NOMO-1 treated with DMSO at 0.1 percent for 48 hours (cell line): ENCODE measurements at regions not wholly inside any gene's neighbourhood (a gene's known extent, or its start where the extent isn't known, plus 50 kb on each side); places are given as distances from the start of the nearest gene placed in this dataset.
A peak's percentile ranks its signal among the peaks of the same experiment; 100 is the strongest.

Experiments used
- DNase-seq: peaks from one replicate; lab custom pipeline; 2025; ENCODE audit not compliant: unreplicated experiment; lab: John Stamatoyannopoulos, UW

GRCh38 chr2:225788571-225789094 lies 389.1 kb downstream of the NYAP2 start:
- DNase-seq = no peak

DNA sequence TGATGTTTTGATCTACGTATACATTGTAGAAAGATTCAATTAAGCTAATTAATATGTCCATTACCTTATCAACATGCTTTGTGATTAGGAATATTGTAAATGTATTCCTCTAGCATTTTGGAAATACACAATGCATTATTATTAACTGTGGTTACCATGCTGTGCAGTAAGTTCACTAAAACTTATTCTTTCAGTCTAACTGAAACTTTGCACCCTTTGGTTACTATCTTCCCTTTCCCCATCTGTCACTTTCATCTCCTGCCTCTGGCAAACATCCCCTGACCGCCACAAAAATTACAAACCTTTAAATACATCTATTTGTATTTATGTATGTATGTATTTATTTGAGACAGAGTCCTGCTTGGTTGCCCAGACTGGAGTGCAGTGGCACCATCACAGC lies 388.0 kb downstream of the NYAP2 start:
- DNase-seq = no peak

DNA sequence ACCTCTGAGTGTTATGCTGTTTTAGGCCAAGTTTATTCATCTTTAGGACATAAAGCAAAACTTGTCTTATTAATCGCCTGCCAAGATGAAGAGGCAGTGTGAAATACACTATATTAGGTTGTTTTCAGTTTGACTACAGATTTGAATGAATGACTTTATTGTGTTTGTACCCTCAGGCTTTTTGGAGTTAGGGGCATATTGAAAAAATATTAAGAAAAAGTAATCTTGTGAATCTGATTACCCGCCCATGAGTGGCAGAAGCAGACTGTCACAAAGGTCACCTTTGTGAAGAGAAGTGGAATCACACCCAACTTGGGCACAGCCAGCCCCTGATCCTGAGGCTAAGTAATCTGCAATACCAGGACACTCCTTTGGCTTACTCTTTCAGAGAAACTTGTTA lies 382.5 kb downstream of the NYAP2 start:
- no peak for DNase-seq

GRCh38 chr2:225781145-225781544 lies 381.6 kb downstream of the NYAP2 start:
- no peak for DNase-seq

DNA sequence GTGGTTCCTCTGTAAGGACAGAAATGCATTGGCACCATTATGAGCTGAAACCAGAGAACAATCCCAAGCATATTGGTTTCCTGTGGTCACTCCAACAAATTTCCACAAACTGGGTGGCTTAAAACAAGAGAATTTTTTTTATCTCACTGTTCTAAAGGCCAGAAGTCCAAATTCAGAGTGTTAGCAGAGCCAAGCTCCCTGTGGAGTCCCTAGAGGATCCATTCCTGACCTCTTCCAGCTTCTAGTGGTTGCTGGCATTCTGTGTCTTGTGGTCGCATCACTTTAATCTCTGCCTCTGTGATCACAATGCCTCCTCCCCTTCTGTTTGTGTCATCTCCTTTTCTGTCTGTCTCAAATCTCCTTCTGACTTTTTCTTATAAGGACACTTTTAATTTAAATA lies 380.3 kb downstream of the NYAP2 start:
- DNase-seq = no peak

- DNase-seq = no peak
Measured at GRCh38 chr2:225773148-225773547, 373.6 kb downstream of the NYAP2 start.

GRCh38 chr2:225771701-225772100 lies 372.2 kb downstream of the NYAP2 start:
- DNase-seq = no peak

DNA sequence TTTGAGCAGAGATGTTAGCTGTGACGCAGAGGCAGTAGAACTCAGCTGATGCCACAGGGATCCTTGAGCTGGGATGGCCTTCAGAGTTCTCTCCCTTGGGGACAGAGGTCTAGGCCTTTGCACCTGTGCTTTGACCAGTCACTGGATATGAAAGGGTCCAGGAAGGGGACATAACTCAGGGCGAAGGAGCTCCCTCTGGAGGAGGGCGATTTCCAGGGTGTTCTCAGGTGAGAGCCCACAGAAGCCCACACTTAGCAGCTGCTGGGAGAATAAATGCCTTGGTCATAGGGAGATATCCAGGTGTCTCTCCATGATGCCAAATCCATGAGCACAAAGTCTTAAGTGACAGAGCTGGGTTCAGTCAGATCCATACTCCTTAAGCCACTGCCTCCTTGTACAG lies 369.2 kb downstream of the NYAP2 start:
- DNase-seq = no peak

- no peak for DNase-seq
Measured at GRCh38 chr2:225766431-225766830, 366.9 kb downstream of the NYAP2 start.

DNA sequence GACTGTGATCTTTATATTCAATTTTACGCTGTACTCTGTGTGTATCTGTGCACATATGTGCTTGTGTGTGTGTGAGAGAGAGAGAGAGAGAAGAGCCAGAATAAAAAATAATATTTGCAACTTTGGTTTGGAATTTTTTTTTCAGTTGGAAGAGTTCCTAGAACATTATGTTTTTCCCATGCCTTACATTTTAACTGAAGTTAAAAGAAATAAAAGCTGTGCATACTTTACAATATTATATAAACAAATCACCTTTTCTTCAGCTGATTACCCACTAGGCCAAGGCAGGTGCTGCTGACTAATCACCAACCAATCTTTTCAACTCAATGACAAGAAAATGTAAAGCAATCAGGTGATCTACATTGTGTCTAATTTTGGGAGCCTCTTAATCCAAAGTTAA lies 366.3 kb downstream of the NYAP2 start:
- no peak for DNase-seq

DNA sequence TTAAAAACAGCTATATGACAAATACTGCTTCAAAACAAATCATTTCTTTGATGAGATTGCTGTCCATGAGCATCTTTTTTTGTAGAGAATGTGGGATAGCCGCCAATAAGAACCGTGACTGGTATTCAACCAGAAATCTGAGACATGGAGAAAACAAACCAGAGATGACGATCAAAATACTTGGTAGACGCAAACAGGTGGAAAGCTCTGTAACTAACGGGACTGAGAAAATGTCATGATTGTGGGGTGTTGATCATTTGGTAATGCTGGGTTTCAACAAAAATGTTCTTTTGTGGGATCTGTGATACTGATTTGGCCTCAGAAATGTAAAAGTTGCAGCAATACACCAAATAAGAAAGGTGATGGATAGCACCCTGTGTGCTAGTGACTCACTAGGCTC lies 364.8 kb downstream of the NYAP2 start:
- DNase-seq = no peak

- no peak for DNase-seq
Measured at GRCh38 chr2:225763711-225764110, 364.2 kb downstream of the NYAP2 start.

- DNase-seq = no peak
Measured at GRCh38 chr2:225761396-225761795, 361.9 kb downstream of the NYAP2 start.

- no peak for DNase-seq
Measured at GRCh38 chr2:225757248-225757647, 357.7 kb downstream of the NYAP2 start.

- DNase-seq = no peak
Measured at GRCh38 chr2:225756198-225756597, 356.7 kb downstream of the NYAP2 start.

DNA sequence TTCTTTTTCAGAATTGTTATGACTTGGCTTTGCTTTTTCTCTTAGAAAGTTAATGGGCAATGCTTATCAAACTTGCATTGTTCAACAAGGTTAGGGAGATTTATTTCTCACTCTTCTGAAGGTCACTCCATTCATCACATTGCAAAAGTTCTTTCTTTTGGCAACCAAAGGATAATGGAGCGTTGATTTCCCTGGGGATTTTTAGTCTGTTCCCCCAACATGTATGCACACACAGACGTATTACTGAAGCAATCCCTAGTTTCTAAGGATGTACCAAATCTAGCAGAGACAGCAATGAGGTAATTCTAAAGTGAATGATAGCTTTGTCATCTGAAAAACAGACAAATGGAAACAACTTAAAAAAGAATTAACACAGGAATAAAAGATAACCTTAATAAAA lies 349.1 kb downstream of the NYAP2 start:
- DNase-seq = no peak

GRCh38 chr2:225743996-225744395 lies 344.5 kb downstream of the NYAP2 start:
- DNase-seq = peak; percentile 3

DNA sequence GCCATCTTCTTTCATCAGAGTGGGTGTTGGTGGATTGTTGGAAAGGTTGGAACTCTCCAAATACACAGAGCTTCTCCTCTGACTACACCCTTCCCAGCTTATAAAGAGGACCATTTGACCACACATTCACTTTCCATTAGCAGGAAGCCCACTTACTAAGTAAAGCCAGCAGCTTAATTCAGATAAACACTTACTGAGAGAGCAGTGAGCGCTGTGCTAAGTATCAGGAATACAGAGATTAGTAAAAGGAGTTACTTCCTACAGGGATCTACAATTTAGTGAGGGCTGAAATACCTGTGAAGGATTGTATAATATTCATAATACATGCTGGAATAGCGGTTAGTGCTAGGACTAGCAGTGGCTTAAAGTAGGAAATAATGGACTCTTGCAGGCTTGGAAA lies 343.0 kb downstream of the NYAP2 start:
- DNase-seq = no peak

DNA sequence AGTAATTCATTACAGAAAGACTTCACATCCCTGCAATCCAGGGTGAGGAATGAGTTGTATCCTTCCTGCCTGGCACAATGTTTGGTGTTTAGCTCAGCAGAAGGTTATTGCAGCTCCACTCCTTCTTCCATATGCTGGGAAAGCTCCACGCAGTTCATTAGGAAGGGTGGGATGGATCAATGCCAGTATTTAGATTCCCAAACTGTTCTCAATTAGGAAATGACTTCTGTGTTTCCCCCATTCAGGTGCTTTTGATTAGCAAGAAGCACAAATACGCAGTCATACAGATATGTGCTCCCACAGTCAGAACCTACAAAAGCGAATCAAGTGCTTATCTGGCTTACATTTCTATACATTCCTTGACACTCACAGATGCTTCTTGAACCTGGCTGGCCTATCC lies 340.6 kb downstream of the NYAP2 start:
- DNase-seq = no peak

DNA sequence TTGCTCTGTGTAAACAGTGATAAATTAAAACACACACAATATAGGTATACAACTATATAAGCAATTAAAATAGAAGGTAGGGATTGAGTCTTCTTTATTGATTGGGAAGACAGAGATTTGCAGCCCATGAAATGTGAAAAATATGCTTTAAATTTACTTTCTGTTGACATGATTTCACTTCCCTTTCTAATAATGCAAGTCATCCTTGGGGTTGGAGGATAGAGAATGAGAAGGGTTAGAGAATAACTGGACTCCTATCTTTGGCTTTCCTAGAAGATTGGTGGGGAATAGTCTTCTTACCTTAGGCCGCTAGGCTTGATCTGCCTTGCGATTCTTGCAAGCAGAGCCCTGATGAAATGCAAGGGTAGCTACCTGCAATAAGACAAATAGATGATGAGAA lies 339.8 kb downstream of the NYAP2 start:
- DNase-seq = peak; percentile 51

- no peak for DNase-seq
Measured at GRCh38 chr2:225738735-225739134, 339.2 kb downstream of the NYAP2 start.

DNA sequence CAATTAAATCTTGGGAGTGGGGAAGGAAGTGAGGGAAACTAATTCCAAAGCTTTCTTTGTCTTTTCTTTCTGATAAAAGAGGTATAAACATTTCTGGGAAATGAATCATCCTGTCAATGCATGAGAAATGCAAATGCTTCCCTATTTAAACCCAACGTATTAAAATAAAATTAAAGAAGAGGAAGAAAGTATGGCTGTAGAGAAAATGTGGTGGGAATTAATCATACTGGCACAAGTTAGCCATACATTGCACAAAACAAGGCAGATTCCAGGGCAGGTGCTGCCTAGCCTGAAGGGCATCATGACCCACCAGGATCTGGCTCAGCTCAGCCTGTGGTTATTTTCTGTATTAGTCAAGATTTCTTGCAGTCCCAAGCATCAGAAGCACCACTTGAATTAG lies 338.0 kb downstream of the NYAP2 start:
- peak; percentile 20 for DNase-seq

DNA sequence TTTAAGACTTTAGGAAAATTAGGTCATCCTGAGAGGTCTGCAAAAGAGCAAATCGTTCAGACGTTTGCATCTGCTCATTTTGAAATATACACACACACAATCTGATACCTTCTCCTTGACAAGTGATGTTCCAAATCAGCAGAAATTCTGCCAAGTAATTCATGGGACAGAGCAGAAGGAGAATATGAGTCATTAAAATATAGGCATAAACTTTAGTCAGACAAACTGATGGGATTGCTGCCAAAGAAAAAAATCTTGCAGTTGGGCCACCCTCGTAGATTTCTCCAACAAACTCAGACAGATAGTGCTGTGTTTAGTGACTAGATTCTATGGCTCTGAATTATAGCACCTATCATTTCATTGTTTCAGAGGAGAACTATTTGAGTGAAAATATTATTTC lies 336.3 kb downstream of the NYAP2 start:
- no peak for DNase-seq

DNA sequence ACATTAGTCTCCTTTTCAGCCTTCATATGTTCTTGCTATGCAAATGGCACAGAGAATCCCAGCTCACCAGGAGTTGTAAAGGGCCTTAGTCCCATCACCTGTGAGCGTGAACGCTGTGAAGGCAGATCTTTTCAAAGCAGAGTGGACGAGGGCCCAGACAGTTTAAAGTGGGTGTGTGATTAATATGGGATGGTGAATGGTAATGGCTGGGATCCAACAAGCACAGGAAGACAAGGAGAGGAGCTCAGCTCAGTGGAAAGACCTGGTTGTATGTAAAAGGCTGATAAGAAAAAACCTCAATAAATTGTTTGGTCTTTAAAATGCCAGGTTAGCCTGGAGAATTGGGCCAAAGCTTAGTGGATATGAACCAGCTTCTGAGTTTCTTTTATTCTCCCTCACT lies 326.2 kb downstream of the NYAP2 start:
- DNase-seq = no peak
